GM03348 (cell line): ENCODE measurements at regions not wholly inside any gene's neighbourhood (a gene's known extent, or its start where the extent isn't known, plus 50 kb on each side); places are given as distances from the start of the nearest gene placed in this dataset.
"Not testable (repeated sequence)": the region's sequence is repeated elsewhere in the genome, so short reads cannot be mapped to it uniquely, and the experiment has no call there.

Source experiments
- DNase-seq: peaks from one replicate; pipeline ENCODE4 v3.0.0; 2012; ENCODE audit warnings: low spot score

DNA sequence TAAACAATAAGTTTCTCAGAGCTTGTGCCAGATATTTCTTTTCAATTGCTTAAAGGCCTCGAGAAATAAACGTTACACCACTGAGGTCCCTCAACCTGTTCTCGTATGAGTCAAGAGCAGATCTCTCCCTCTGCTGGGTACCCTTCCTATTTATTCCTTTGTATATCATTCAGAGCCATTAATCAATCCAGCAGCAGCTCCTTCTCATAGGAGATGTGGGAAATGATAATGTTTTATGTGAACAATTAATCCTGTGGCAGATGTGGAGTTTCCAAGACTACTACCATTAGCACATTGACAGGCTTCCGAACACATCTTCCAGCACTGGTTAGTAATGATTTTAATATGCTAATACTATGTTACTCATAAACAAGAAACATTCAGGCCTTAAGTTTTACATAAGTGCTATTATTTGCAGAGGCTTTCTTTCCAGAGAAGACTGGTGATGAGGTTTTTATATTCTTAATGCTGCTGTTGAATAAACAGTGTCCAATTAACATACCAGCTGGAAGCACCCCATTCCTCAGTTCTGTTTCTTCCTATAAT lies 196.5 kb downstream of the ZNF608 start:
- no peak for DNase-seq

DNA sequence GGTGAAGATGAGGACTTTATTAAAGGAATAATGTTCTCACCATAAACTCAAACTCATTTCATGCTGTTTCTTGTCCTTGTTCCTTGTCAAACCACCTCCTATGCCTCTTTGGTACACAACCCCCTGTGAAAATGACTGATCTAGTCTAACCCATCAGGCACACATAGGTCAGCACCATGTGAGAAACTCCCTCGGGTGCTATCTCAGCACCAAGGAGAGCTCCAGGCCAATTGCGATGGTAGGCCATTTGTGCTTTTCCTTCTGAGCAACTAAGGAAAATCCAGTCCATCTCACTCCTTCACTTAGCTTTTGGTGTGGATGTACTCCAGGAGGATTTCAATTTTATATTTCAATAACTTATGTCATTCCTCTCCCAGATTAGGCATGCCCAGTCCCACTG lies 199.8 kb downstream of the ZNF608 start:
- DNase-seq: peak; percentile 4

DNA sequence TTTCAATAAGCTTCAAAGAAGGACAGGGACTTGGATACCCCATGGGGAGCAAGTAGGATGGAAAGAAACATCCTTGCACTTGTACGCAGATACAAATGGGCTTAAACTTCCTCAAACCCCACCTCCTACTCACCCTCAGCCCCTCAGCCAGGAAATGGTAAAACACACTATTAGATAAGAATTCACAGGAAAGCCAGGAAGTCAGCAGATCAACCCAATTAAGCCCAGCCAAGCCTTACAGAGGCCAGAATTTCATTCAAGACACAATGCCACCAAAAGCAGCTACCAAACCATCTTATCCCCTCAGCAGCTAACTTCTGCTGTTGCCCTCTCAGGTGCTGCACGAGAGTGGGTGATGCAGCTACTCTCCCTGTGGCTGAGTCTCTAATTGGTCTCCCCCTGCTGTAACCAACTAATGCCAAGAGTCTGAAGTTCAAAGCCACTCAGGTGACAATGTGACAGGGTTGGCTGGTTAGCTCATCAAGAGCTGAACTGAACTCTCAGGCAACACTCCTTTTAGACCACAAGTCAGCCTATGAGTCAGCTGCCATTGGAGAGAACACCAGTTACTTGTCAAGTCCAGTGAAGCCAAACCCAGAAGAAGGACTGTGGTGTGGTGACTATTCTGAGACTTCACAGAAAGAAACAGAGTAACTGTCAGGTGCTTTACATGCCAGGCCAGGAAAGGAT lies 201.9 kb downstream of the ZNF608 start:
- no peak for DNase-seq

DNA sequence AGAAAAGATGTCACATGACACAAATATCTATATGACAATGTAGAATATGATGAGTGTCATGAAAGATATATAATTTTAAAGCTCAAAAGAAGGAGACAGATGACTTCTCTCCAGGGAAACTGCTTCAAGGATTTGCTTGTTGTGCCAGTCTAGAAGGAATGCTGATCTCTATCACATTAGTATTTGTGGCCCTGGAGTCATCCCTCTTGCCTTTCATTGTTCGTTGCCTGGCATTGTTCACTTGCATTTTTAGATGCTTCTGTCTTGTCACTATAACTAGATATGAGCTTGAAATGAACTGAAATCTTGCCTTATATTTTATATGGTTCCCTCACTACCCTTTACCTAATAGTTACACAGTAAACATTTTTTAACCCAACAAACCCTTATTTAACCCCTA lies 207.5 kb downstream of the ZNF608 start:
- no peak for DNase-seq

DNA sequence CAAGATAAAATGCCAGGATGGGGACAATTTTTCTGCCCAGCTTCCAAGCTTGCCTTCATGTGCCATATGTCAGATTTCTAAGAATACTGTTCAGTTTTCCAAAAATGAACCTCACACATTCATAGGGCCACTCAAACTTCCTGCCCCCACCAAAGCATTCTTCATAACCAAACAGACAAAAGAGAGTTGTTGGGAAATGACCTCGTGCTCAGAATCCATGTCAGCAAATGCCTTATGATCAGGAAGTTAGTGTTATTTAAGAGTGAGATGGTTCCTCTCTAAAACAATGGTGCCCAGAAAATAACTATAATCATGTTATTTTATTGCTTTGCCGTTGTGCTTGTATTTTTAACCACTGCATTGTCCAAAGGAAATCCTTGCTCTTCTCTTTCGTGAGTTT lies 208.2 kb downstream of the ZNF608 start:
- no peak for DNase-seq

DNA sequence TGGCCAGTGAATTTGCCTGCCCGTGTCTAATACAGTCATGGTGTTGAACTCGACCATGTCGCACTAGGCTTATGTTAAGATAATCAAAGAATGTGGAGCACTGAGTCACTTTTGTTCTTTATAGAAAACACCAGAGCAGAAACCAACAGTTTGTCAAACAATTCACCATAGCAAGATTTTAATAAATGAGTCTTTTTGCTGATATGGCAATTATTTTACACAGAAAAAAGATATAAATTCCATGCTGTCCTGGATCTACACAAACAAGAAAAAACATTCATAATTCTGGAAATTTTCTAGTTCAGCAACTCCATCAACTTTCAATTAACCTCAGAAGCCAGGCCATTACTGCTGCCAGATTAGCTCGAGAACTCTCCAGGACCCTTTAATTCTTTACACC lies 208.9 kb downstream of the ZNF608 start:
- no peak for DNase-seq

DNA sequence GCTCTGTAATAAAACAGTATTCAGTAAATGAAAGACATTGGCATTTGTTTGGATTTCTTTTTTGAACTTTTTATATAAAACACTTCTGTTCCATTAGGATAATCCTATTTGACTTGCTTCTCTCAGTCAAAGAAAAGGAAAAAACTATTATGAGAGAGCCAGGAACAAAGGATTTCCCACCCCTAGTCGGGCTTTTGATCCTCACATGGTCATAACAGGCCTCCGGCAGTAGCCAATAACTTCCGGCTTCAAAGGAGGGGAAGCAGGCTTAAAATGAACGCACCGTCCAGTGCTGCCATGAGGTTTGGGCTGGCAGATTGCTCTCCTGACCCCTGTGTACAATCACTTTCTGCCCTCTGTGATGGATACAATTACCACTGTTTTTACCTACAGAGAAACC lies 209.3 kb downstream of the ZNF608 start:
- DNase-seq: no peak

DNA sequence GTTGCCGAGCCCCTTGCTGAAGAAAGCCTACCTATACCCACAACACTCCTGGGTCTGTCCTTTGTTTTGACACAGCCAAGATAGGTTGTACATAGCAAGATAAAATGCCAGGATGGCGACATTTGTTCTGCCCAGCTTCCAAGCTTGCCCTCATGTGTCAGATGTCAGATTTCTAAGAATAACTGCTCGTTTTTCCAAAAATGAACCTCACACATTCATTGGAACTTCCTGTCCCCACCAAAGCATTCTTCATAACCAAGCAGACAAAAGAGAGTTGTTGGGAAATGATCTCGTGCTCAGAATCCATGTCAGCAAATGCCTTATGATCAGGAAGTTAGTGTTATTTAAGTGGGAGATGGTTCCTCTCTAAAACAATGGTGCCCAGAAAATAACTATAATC lies 210.1 kb downstream of the ZNF608 start:
- no peak for DNase-seq

DNA sequence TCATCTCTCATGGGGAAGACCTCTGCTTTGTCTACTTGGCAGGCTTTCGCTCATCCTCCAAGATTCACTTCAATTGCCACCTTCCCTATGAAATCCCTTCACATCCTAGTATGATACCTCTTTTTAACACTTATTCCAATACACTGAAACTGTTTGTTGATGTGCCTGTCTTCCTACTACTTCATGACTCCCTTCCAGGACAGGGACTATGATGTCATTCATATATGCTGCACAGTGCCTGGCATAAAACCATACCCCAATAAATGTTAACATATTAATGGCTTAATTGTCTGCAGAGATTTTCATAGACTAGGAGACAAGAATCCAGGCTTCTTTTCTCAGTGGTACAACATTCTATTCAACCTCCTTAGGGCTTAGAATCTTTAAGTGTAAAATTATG lies 215.5 kb downstream of the ZNF608 start:
- no peak for DNase-seq

DNA sequence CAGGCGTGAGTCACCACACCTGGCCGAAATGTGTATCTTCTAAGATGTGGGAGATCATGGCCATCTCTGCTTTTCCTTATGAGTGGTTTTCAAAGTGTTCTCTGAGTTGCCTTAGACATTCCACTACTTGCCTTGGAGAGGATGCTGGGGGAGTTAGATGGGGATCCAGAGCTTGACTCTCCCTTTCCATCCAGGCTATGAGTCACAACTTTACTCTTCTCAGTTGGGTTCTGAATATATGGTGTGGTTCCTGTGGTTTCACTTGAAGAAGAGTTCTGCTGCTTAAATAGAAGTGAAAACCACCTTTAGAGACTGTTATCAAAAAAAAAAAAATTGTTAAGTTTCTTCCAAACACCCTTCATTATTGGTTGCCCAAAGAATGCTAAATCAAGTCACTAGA lies 217.6 kb downstream of the ZNF608 start:
- DNase-seq: no peak

DNA sequence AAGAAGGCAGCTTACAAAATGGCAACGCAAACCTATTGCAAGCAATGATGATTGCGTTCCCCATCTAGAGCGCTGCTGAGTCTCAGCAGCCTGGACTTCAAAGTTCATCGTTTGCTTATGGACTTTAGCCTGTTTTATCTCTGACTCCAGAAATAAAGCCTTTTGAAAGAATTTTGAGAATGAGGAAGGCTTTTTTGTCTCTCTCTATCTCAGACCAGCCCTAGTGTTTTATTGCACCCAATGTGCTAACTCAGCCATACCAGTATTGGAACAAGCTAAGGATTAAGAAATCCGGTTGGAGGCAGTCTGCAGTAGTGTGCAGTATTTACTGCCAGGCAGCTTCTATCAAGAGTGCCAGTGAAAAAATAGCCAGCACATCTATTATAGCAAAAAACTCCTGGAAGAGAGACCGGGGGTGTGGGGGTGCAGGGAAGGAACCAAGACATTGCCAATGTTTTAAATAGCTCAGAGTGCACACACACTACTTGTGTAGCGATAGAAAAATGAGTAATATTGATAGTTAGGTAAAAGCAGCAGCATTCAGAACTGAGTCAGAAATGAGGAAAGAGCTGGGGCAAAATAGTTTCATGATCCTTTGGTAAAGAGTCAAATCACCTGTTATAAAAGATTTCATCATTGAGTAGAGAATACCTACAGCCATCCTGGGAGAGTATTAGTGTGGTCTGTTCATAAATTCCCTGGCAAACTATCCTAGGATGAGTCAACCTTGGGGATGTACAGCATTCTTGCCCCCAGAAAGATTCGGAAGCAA lies 219.0 kb downstream of the ZNF608 start:
- no peak for DNase-seq

DNA sequence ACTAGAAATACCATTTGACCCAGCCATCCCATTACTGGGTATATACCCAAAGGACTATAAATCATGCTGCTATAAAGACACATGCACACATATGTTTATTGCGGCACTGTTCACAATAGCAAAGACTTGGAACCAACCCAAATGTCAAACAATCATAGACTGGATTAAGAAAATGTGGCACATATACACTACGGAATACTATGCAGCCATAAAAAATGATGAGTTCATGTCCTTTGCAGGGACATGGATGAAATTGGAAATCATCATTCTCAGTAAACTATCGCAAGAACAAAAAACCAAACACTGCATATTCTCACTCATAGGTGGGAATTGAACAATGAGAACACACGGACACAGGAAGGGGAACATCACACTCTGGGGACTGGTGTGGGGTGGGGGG lies 220.4 kb downstream of the ZNF608 start:
- not testable (repeated sequence) for DNase-seq

DNA sequence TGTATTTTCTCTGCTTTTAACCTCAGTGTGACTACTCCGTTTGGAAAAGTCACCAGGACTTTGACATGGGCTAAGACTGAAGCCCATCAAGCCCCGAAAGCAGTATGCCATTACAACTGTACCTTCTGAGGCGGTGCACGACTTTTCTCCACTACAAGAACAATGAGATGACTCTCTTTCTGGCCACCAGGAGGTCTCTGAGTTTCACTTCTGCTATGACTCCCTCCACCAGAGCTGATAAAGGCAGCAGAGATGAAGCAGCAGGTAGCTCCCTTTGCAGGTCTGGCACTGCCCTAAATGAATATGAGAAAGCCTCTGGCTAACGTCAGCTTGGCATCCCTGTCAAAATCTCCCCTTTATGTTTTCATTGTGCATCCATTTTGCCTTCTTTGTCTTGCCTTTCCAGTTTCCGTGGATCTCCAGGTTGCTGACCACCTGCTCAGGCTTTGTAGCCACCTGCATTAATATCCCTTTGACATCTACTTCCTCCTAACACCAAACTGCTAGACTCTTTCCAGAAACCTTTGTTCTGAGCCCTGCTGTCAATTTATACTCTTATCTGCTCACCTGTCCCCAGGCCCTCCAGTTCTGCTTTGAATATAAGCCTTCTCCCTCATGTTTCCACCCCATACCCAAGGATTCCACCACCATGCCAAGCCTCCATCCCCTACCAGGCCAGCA lies 221.7 kb downstream of the ZNF608 start:
- DNase-seq: no peak

DNA sequence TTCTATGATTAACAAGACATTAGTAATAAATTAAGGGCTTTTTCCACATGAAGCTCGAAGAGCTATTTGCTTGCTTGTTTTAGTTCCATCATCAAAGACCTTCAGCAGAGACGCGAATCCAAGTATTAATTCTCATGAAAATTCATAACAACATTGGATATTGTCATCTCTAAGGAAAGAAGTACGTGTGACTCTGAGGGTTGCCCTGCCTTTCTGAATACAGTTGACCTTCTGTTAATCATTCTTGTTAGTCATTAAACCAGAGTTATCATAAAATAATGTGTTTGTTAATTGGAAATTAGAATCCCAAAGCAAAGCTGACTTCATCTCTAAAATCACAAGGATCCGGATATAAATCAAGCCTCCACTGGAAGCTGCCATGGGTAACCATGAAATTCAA lies 222.5 kb downstream of the ZNF608 start:
- DNase-seq: no peak

DNA sequence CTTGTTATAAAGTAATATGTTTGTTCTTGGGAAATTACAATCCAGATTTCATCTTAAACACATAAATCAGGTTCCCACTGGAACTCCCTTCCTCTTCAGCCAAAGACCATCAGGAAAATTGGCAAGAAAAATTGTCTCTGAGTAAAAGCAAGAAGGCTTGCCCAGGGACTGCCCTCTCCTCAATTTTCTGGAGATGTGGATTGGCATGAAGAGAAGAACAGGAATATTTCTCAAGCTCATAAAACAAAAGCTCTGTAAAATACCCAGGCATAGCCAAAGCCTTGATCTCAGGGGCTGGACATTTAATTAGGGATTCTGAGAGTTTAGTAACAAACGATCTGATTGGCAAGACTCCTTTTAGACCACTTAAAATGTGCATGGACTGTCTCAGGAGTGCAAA lies 223.4 kb downstream of the ZNF608 start:
- DNase-seq: no peak

DNA sequence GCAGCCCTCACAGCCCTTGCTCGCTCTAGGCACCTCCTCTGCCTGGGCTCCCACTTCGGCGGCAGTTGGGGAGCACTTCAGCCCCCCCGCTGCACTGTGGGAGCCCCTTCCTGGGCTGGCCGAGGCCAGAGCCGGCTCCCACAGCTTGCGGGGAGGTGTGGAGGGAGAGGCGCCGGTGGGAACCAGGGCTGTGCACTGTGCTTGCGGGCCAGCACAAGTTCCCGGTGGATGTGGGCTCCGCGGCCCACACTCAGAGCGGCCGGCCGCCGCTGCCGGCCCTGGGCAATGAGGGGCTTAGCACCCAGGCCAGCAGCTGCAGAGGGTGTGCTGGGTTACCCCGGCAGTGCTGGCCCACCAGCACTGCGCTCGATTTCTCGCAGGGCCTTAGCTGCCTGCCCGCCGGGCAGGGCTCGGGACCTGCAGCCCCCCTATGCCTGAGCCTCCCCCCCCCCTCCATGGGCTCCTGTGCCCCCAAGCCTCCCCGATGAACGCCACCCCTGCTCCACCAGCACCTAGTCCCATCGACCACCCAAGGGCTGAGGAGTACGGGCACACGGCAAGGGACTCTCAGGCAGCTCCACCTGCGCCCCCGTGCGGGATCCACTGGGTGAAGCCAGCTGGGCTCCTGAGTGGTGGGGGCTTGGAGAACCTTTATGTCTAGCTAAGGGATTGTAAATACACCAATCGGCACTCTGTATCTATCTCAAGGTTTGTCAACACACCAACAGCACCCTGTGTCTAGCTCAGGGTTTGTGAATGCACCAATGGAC lies 224.8 kb downstream of the ZNF608 start:
- DNase-seq: no peak

DNA sequence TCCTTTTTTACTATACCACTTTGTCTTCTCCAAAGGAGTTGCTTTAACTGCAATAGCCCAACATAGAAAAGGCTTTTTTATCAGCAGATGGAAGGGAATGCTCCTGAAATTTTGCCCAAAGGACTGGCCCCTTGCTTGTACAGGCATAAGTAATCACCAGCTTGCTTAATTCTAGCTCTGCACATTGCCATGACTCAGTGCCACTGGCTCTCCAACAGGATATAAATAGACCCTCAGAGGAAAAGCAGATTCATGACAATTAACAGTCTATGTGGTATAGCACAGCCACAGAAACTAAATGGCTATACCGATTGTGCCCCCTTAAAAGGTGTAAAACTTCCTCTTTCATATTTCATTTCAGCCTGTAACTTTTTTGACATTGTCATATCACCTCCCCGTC lies 227.0 kb downstream of the ZNF608 start:
- peak; percentile 17 for DNase-seq

DNA sequence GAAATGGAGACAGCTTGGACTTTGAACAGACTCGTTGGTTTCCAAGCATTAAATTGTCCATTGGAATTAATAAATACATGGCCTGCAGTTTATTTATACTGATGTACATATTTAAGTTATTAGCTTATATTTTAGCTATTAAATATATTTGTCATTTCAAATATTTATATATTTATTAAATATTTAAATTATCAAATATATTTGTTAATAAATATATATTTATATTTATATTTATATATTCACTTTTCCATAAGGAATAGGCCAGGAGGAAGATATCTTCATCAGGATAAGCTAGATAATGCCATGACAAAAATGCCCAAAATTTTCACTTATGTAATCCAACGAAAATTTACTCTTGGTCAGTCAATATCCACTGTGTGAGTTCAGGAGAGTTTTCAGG lies 229.9 kb downstream of the ZNF608 start:
- no peak for DNase-seq

DNA sequence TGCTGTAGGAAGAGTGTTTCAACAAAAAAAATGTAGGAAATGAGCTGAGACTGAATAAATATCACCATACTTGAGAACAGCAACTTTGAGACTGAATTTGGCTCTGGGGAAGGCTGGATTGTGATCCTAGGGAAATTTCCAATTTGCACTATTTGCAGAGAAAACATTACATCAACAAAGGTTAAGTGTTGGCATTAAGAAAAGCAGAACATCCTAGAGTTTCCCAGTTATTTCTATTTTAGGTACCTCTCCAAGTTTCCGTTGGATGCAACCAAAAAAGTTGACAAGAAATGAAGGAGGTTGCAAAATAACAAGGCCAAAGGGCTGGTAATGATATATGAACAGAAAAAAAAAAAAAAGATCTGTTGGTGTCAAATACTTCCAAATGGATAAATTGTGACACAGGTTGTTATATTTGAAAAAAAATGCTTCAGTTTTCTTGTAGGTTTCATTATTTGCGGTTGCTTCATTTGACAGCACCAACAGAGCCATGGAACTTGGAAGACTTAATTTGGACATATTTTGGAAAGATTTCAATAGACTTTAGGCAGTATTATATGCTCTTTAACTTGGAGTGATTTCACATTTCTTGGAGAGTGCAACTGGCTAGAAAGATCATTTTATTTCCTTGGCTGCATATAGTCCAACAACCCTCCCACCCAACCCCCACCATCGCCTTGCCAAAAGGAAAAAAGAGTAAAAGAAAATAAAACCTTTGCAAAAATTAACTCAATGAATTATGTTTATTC lies 230.8 kb downstream of the ZNF608 start:
- DNase-seq: no peak

DNA sequence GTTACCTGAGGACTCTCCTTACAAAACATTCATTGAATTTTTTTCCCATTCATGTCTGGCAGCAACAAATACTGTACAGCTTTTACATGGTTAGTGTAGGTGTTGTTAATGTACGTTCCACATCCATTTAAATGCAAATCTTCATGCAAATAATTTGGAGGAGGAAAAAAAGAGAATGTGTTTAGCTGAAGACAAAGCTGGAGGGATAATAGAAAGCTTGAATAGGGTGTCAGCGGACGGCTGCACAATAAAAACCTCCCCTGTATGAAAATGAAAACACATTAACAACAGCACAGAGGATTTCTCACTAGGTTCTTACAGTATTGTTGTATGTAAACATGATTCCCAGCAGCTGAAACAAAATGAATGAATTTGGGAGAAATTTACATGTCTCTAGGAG lies 231.5 kb downstream of the ZNF608 start:
- no peak for DNase-seq

DNA sequence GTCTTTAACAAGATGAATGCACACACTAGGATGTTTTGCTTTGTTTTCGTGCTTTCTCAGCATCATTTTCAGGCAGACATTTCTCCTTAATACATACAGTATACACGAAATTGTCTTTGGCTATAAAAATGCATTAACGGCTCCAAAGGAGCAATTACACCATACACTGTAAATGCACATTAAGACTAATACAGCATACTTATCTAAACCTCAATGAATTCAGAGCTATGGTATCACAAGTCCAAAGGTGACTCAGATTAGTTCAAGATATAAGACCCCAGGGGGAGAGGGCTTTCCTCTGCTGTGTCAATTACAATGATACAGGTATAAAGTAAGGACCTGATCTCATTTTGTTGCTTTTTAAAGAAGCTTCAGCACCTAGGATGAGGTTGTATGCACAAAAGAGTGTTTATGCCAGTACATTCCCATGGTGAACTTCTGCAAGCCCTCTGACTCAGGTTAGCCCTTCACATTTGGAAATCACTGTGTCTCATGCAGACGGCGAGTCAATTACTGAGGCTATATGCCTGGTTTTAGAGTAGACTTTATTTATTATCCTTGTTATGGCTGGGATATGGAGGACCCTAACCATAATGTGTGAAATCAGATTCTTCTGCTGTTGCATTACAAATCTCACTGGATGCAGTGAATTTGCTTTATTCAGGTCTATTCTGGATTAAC lies 233.3 kb downstream of the ZNF608 start:
- no peak for DNase-seq
